Thymus (tissue), 11 donors: ENCODE measurements at regions not wholly inside any gene's neighbourhood (a gene's known extent, or its start where the extent isn't known, plus 50 kb on each side); places are given as distances from the start of the nearest gene placed in this dataset.

Source experiments
- DNase-seq, 9 donors: peaks; one replicate each; pipeline ENCODE4 v3.0.0-alpha.2; 2013; ENCODE audit warnings: low spot score in 9 of 9, low read depth in 6 of 9, missing footprints in 1 of 9
- H3K27ac ChIP-seq, 2 donors: one replicate each; pipeline ENCODE4 v1.5.1; 2013; ENCODE audit warnings: control low read depth in 1 of 2, low read depth in 1 of 2, low read length in 1 of 2, mild to moderate bottlenecking in 1 of 2, moderate library complexity in 1 of 2
- H3K27me3 ChIP-seq, 2 donors: one replicate each; pipeline ENCODE4 v1.5.1; 2013; ENCODE audit warnings: low read length in 1 of 2; ENCODE audit not compliant: control insufficient read depth in 2 of 2, insufficient read depth in 1 of 2
- H3K36me3 ChIP-seq, 2 donors: one replicate each; pipeline ENCODE4 v1.5.1; 2013; ENCODE audit warnings: low read length in 1 of 2, mild to moderate bottlenecking in 1 of 2, moderate library complexity in 1 of 2; ENCODE audit not compliant: control insufficient read depth in 2 of 2, insufficient read depth in 2 of 2
- H3K4me1 ChIP-seq, 2 donors: one replicate each; pipeline ENCODE4 v1.5.1; 2013; ENCODE audit warnings: low read length in 2 of 2; ENCODE audit not compliant: control insufficient read depth in 2 of 2, insufficient read depth in 2 of 2
- H3K4me3 ChIP-seq, 2 donors: one replicate each; pipeline ENCODE4 v1.5.1; 2013; ENCODE audit warnings: low read length in 2 of 2, control low read depth in 1 of 2, mild to moderate bottlenecking in 1 of 2
- H3K9me3 ChIP-seq, 2 donors: one replicate each; pipeline ENCODE4 v1.5.1; 2013; ENCODE audit warnings: low read length in 1 of 2, mild to moderate bottlenecking in 1 of 2; ENCODE audit not compliant: control insufficient read depth in 2 of 2, insufficient read depth in 1 of 2
- WGBS: extraction: QIAGEN DNeasy Blood & Tissue Kit; methylation state at CpG from one replicate; pipeline ENCODE4 v1.1.7; 2013; 5-methylcytosine and 5-hydroxymethylcytosine counted together
- donor health status: healthy.

DNA sequence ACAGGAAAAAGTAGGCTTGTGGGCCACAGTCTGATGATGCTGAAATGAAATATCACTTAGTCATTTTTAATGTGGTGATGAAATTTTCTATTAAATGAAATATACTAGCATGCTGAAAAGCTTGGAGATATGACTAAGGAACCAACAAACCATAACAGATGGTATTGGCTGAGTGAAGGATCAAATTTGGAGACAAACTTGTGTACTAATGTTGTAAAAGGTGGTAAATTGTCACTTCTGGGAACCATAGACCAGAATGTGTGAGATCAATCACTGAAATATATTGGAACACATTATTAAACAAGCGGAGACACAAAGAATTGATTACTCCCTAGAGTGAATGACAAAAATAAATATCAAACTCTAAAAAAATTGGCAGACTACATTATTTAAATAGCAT, 232.4 kb downstream of the DOK5 start:
- Histone ChIP-seq H3K4me3 (no peak overlapping the region), H3K27ac (no peak overlapping the region), H3K4me1 (no peaks in the 10 kb centered on the region), H3K27me3 (no peaks in the 10 kb centered on the region), H3K36me3 (no peaks in the 10 kb centered on the region), H3K9me3 (no peaks in the 10 kb centered on the region)
- DNase-seq, result no peak
- 97% methylated on average over 1 of the region's 1 CpG for WGBS

DNA sequence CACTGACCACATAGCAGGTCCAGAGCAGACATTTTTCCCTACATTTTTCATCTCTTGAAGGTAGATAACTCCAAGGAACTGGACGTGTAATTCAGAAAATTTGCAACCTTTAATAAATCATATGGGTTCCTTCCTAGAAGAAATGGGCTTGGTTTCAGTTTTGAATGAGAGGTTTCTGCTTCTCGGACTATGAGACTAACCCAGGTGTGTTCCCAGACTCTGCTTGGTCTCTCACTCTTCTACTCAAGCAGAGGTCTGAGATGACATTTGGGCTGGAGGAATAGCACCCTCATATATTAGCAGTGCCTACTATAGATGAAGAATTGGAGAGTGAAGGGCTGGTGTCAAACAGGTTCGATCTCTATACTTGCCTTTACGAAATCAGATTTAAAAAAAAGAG, 231.2 kb downstream of the DOK5 start:
- H3K9me3 ChIP-seq, result no peaks in the 10 kb centered on the region
- no peak overlapping the region for H3K4me3 ChIP-seq
- no peaks in the 10 kb centered on the region for H3K27me3 ChIP-seq
- H3K36me3 ChIP-seq, result no peaks in the 10 kb centered on the region
- WGBS, result 70% methylated on average over 4 of the region's 4 CpGs
- H3K4me1 ChIP-seq, result no peaks in the 10 kb centered on the region
- no peak overlapping the region for H3K27ac ChIP-seq
- no peak for DNase-seq

GRCh38 chr20:54704032-54704635, 228.7 kb downstream of the DOK5 start:
- H3K27me3 ChIP-seq, result no peaks in the 10 kb centered on the region
- WGBS, result 93% methylated on average over 6 of the region's 6 CpGs
- no peaks in the 10 kb centered on the region for H3K36me3 ChIP-seq
- H3K4me3 ChIP-seq, result no peak overlapping the region
- no peaks in the 10 kb centered on the region for H3K9me3 ChIP-seq
- H3K27ac ChIP-seq, result no peak overlapping the region
- no peak for DNase-seq
- no peaks in the 10 kb centered on the region for H3K4me1 ChIP-seq
